C4-2B (cell line): ENCODE measurements at regions not wholly inside any gene's neighbourhood (a gene's known extent, or its start where the extent isn't known, plus 50 kb on each side); places are given as distances from the start of the nearest gene placed in this dataset.

Experiments used
- CTCF ChIP-seq: fragments of 450-650 bp; conservative IDR thresholded peaks from 2 replicates; pipeline ENCODE4 v1.5.1; 2017; ENCODE audit warnings: mild to moderate bottlenecking
- ZFX ChIP-seq: fragments of 450-650 bp; IDR thresholded peaks from 2 replicates; pipeline ENCODE4 v1.6.1; 2017

- TF ChIP-seq CTCF: no peak
- TF ChIP-seq ZFX: no peak
Observed at GRCh38 chr2:8144131-8144631, 537.7 kb upstream of the ID2 start.
